ENCODE measurements at regions not wholly inside any gene's neighbourhood (a gene's known extent, or its start where the extent isn't known, plus 50 kb on each side); places are given as distances from the start of the nearest gene placed in this dataset.
A peak's percentile ranks its signal among the peaks of the same experiment; 100 is the strongest.
"Not testable (repeated sequence)": the region's sequence is repeated elsewhere in the genome, so short reads cannot be mapped to it uniquely, and the experiment has no call there.

- TF ChIP-seq REST (IDR thresholded peaks at IDR 0.05; ENCODE audit: unreplicated experiment) = no peak
Observed at GRCh38 chr15:75123395-75123794, 78.3 kb upstream of the C15orf39 start (continued).

GRCh38 chr15:75124278-75124677 lies 77.4 kb upstream of the C15orf39 start:
- not testable (repeated sequence) for H3K27me3 ChIP-seq (ENCODE audit: insufficient read depth); H4K20me1 ChIP-seq (replicated peaks; ENCODE audit: insufficient read depth); H3K79me2 ChIP-seq (replicated peaks; ENCODE audit: insufficient read depth); H3K27ac Mint-ChIP-seq; H3K36me3 ChIP-seq (ENCODE audit: insufficient read depth); H3K9me3 Mint-ChIP-seq; H3K9me2 ChIP-seq (ENCODE audit: insufficient read depth); DNase-seq (ENCODE audit: low spot score); H3K27ac ChIP-seq (ENCODE audit: low read depth); H2AFZ ChIP-seq; H3K4me2 ChIP-seq; H3K36me3 Mint-ChIP-seq (ENCODE audit: low read depth); H3K4me3 Mint-ChIP-seq; H3K4me1 ChIP-seq (ENCODE audit: insufficient read depth); H3F3A ChIP-seq (replicated peaks; ENCODE audit: low read depth); H3K4me3 ChIP-seq; H3K27me3 Mint-ChIP-seq (ENCODE audit: insufficient read depth, low read depth, poor library complexity)
- peak; percentile 73 for ATAC-seq
- peaks cover 11% of the 10 kb centered on the region; the same call in 2 of the 3 replicates for H3K4me1 Mint-ChIP-seq

GRCh38 chr15:75125935-75126334 lies 75.7 kb upstream of the C15orf39 start:
- Mint-ChIP-seq H3K27ac (no peak overlapping the region), H3K4me3 (no peak overlapping the region), H3K9me3 (no peaks in the 10 kb centered on the region; the same call in 2 of the 3 replicates), H3K4me1 (peaks cover 18% of the 10 kb centered on the region), H3K36me3 (ENCODE audit: low read depth) (no peaks in the 10 kb centered on the region; the same call in 2 of the 3 replicates), H3K27me3 (ENCODE audit: insufficient read depth, low read depth, poor library complexity) (peaks cover 8% of the 10 kb centered on the region)
- Histone ChIP-seq H2AFZ (no peak overlapping the region), H4K20me1 (replicated peaks; ENCODE audit: insufficient read depth) (no peaks in the 10 kb centered on the region), H3K9me2 (ENCODE audit: insufficient read depth) (no peaks in the 10 kb centered on the region), H3K4me1 (ENCODE audit: insufficient read depth) (no peaks in the 10 kb centered on the region), H3K4me2 (no peak overlapping the region), H3K27me3 (ENCODE audit: insufficient read depth) (no peaks in the 10 kb centered on the region), H3K27ac (ENCODE audit: low read depth) (no peak overlapping the region), H3F3A (replicated peaks; ENCODE audit: low read depth) (no peaks in the 10 kb centered on the region), H3K79me2 (replicated peaks; ENCODE audit: insufficient read depth) (no peaks in the 10 kb centered on the region), H3K36me3 (ENCODE audit: insufficient read depth) (no peaks in the 10 kb centered on the region), H3K4me3 (no peak overlapping the region)
- no peak for DNase-seq (ENCODE audit: low spot score)
- TF ChIP-seq ZNF331 (CRISPR knock-in tag; IDR thresholded peaks at IDR 0.05; ENCODE audit: low read depth) (no peak), EZH2 (IDR thresholded peaks at IDR 0.05; ENCODE audit: low read depth, unreplicated experiment) (no peak), CREB1 (CRISPR knock-in tag; IDR thresholded peaks at IDR 0.05; ENCODE audit: low read depth) (no peak), REST (IDR thresholded peaks at IDR 0.05; ENCODE audit: unreplicated experiment) (no peak), ETS1 (IDR thresholded peaks at IDR 0.05) (no peak), NANOG (IDR thresholded peaks at IDR 0.05; ENCODE audit: borderline replicate concordance) (no peak), POLR2AphosphoS5 (IDR thresholded peaks at IDR 0.05; ENCODE audit: low read depth) (no peak), JUNB (IDR thresholded peaks at IDR 0.05; ENCODE audit: unreplicated experiment) (no peak), ZNF114 (CRISPR knock-in tag; IDR thresholded peaks at IDR 0.05) (no peak), CTCF (conservative IDR thresholded peaks at IDR 0.05; ENCODE audit: low read depth in 2 of 2) (no peak)
- no peak for ATAC-seq
